Adrenal gland (tissue), 5 donors: ENCODE measurements at regions not wholly inside any gene's neighbourhood (a gene's known extent, or its start where the extent isn't known, plus 50 kb on each side); places are given as distances from the start of the nearest gene placed in this dataset.

Source experiments
- POLR2A ChIP-seq, 2 donors: fragments of 450-650 bp; IDR thresholded peaks; one replicate each; pipeline ENCODE4 v1.6.1; 2017; ENCODE audit warnings: antibody characterized with exemption in 2 of 2, mild to moderate bottlenecking in 2 of 2, moderate library complexity in 1 of 2
- TF ChIP-seq, protein P1 (sequence below), 6 experiments: fragments of 450-650 bp in 4 of 6; fragments of 200-600 bp in 2 of 6; sonication (generic) in 1 of 6; IDR thresholded peaks; 1 replicate in 5 of 6; 2 replicates in 1 of 6; pipeline versions ENCODE4 v1.5.1 to v1.8.0; 2016 to 2021; ENCODE audit warnings: antibody characterized with exemption in 6 of 6, mild to moderate bottlenecking in 2 of 6, moderate library complexity in 1 of 6
- donor health status: DM: no; HTN: no; CAD: no.

DNA sequence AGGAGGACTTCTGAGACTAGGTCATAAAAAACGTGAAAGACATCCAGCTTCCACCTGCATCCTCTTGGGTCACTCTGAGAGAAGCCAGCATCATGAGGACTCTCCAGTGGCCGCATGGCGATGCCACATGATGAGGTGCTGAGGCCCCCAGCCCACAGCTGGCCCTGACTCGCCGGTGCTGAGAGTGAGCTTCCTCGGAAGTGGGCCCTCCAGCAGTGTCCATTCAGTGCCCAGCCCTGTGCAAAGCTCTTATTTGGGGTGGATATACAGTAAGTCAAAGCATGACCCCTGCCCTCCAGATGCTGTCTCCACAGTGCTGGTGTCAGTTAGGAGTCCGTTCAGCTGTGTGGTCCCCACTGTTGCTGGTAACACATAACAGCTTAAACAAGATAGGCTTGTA lies 93.6 kb upstream of the CHST15 start:
- TF ChIP-seq, protein P1, sequence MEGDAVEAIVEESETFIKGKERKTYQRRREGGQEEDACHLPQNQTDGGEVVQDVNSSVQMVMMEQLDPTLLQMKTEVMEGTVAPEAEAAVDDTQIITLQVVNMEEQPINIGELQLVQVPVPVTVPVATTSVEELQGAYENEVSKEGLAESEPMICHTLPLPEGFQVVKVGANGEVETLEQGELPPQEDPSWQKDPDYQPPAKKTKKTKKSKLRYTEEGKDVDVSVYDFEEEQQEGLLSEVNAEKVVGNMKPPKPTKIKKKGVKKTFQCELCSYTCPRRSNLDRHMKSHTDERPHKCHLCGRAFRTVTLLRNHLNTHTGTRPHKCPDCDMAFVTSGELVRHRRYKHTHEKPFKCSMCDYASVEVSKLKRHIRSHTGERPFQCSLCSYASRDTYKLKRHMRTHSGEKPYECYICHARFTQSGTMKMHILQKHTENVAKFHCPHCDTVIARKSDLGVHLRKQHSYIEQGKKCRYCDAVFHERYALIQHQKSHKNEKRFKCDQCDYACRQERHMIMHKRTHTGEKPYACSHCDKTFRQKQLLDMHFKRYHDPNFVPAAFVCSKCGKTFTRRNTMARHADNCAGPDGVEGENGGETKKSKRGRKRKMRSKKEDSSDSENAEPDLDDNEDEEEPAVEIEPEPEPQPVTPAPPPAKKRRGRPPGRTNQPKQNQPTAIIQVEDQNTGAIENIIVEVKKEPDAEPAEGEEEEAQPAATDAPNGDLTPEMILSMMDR (IDR thresholded peaks at IDR 0.05): no peak
- TF ChIP-seq POLR2A (IDR thresholded peaks at IDR 0.05): no peak
